BE2C (cell line): ENCODE measurements at regions not wholly inside any gene's neighbourhood (a gene's known extent, or its start where the extent isn't known, plus 50 kb on each side); places are given as distances from the start of the nearest gene placed in this dataset.

Experiments
- DNase-seq: peaks from one replicate; pipeline ENCODE4 v3.0.0-alpha.2; 2020
- H3K27me3 ChIP-seq: fragments of 250-450 bp; sonication (Bioruptor Pico); 2 replicates; pipeline ENCODE4 v1.5.1; 2020; ENCODE audit warnings: mild to moderate bottlenecking
- H3K36me3 ChIP-seq: fragments of 250-450 bp; sonication (Bioruptor Pico); 2 replicates; pipeline ENCODE4 v1.5.1; 2020; ENCODE audit warnings: mild to moderate bottlenecking
- H3K4me1 ChIP-seq: fragments of 250-450 bp; sonication (Bioruptor Pico); 2 replicates; pipeline ENCODE4 v1.5.1; 2020
- H3K4me3 ChIP-seq: 2 replicates; pipeline ENCODE4 v1.5.1; 2011; ENCODE audit warnings: low read depth, low read length
- H3K9me3 ChIP-seq: fragments of 250-450 bp; sonication (Bioruptor Pico); 2 replicates; pipeline ENCODE4 v1.5.1; 2020
- CTCF ChIP-seq: IDR thresholded peaks from 2 replicates; pipeline ENCODE4 v1.5.1; 2012; ENCODE audit warnings: mild to moderate bottlenecking, low read depth, low read length

DNA sequence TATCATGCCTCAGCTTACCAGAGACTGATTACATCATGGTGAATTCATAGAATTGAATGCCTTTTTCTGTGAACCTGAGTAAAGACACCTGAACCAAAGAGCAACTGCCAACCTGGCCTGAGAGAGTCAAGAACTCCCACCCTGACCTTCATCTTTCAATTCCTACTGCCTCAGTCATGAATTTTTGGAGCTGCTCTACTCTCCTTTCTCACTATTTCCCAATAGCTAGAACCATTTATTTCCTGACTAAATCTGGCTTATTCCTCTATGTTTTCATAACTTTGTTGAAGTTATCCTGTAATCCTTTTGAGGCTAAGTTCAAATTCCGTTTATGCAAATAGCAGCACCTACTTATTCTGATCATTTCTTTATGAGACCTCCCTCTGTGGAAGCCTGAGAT is 712.4 kb upstream of the UBE2E2 start:
- TF ChIP-seq CTCF = no peak
- no peaks in the 10 kb centered on the region for H3K9me3 ChIP-seq
- H3K4me3 ChIP-seq = no peak overlapping the region
- H3K36me3 ChIP-seq = no peaks in the 10 kb centered on the region
- no peak for DNase-seq
- H3K4me1 ChIP-seq = no peaks in the 10 kb centered on the region
- no peaks in the 10 kb centered on the region for H3K27me3 ChIP-seq

DNA sequence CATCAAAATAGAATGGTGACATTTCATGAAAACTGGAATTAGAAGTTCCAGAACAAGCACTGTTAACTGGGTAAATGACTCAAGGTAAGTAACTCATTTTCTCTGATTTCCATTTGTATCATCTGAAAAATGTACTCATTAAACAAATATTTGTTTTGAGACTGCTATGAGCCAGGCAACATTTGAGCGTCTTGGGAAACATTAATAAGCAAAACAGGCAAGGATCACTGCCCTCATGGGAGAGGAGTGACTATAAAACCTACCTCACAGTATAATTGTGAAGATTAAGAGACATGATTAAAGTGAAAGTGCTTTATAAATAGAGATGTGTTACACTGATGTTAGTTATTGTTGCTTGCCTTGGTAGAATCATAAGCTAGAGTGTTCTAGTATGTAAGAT is 711.8 kb upstream of the UBE2E2 start:
- Histone ChIP-seq H3K36me3 (no peaks in the 10 kb centered on the region), H3K9me3 (no peaks in the 10 kb centered on the region), H3K27me3 (no peaks in the 10 kb centered on the region), H3K4me1 (no peaks in the 10 kb centered on the region), H3K4me3 (no peak overlapping the region)
- no peak for TF ChIP-seq CTCF
- no peak for DNase-seq

GRCh38 chr3:22492342-22492741 is 710.8 kb upstream of the UBE2E2 start:
- no peak for TF ChIP-seq CTCF
- no peaks in the 10 kb centered on the region for H3K36me3 ChIP-seq
- no peak for DNase-seq
- H3K27me3 ChIP-seq = no peaks in the 10 kb centered on the region
- no peak overlapping the region for H3K4me3 ChIP-seq
- H3K9me3 ChIP-seq = no peaks in the 10 kb centered on the region
- no peaks in the 10 kb centered on the region for H3K4me1 ChIP-seq

DNA sequence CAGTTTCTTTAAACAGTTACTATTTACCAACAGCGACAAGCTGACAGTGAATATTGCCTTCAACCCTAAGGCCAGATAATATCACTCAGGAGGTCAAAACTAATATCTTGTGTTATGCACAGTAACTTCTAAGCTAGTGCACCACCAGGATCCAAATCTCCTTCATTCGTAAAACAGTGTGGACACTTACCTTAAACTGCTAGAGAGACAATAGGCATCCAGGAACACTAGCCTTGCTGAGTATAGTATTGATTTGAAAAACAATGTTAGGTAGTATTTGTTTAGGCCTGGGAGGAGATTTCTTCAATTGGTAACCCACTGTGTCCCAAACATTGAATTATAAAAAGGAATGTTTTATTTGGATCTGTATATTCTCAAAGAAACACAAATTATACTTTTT is 707.9 kb upstream of the UBE2E2 start:
- Histone ChIP-seq H3K36me3 (no peaks in the 10 kb centered on the region), H3K27me3 (no peaks in the 10 kb centered on the region), H3K4me3 (no peak overlapping the region), H3K9me3 (no peaks in the 10 kb centered on the region), H3K4me1 (no peaks in the 10 kb centered on the region)
- TF ChIP-seq CTCF = no peak
- DNase-seq = no peak

- Histone ChIP-seq H3K27me3 (no peaks in the 10 kb centered on the region), H3K9me3 (no peaks in the 10 kb centered on the region), H3K36me3 (no peaks in the 10 kb centered on the region), H3K4me3 (no peak overlapping the region), H3K4me1 (no peaks in the 10 kb centered on the region)
- DNase-seq = no peak
- TF ChIP-seq CTCF = no peak
Measured at GRCh38 chr3:22495791-22496190, 707.3 kb upstream of the UBE2E2 start.

DNA sequence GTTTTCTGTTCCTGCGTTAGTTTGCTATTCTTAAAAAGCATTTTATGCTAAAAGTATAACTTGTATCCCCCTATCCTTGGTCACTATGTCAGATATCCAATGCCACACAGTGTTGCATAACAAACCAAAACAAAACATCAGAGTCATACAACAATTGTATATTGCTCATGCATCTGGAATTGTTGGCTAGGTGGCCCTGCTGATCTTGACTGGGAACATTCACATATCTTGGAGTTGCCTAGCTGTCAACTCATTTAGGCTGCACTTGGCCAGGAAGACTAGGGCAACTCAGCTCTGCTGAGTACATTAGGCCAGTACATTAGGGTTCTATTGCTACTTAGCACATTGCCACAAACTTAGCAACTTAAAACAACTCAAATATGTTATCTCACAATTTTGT is 706.5 kb upstream of the UBE2E2 start:
- Histone ChIP-seq H3K4me3 (no peak overlapping the region), H3K9me3 (no peaks in the 10 kb centered on the region), H3K27me3 (no peaks in the 10 kb centered on the region), H3K36me3 (no peaks in the 10 kb centered on the region), H3K4me1 (no peaks in the 10 kb centered on the region)
- no peak for TF ChIP-seq CTCF
- no peak for DNase-seq
